ENCODE measurements at regions not wholly inside any gene's neighbourhood (a gene's known extent, or its start where the extent isn't known, plus 50 kb on each side); places are given as distances from the start of the nearest gene placed in this dataset.
"Not testable (repeated sequence)": the region's sequence is repeated elsewhere in the genome, so short reads cannot be mapped to it uniquely, and the experiment has no call there.

GRCh38 chr4:148651991-148652390, 209.8 kb upstream of the NR3C2 start:
- no peak for TF ChIP-seq CTCF (conservative IDR thresholded peaks at IDR 0.05; ENCODE audit: control insufficient read depth, insufficient read depth, low read depth, low read length)
- H3K4me3 ChIP-seq (ENCODE audit: control insufficient read depth, low read depth, low read length), result no peak overlapping the region
- DNase-seq (ENCODE audit: low read depth), result no peak

DNA sequence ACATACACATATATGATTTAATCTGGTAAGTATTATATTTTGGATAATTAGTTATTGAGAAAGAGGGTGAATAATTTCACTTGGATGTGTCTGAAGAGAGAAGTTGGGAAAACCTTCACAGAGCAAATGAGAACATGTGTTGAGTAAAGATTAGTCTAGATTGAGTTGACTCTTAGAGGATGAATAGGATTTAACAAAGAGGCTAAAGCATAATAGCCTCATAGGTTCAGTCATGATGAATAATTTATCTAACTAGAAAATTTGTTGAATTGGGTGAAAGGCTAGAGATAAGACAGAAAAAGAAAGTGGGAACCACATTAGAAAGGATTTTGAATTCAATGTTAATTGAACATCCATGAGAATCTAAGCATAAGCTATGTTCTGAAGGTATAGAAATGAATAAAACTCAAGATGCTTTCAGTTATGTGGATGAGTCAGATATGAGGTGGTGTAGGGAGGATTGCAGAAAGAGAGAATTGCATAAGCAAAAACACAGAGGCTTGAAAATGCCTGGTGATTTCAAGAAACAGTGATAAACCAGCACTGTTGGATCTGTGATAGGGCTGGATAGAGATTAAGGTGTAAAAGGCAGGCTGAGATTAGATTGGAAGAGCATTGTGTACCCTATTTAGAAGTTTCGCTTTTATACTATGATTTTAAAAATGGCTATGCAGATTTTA, 207.6 kb upstream of the NR3C2 start:
- peak; percentile 39 for DNase-seq (ENCODE audit: low read depth)
- H3K4me3 ChIP-seq (ENCODE audit: control insufficient read depth, low read depth, low read length), result no peak overlapping the region
- no peak for TF ChIP-seq CTCF (conservative IDR thresholded peaks at IDR 0.05; ENCODE audit: control insufficient read depth, insufficient read depth, low read depth, low read length)

DNA sequence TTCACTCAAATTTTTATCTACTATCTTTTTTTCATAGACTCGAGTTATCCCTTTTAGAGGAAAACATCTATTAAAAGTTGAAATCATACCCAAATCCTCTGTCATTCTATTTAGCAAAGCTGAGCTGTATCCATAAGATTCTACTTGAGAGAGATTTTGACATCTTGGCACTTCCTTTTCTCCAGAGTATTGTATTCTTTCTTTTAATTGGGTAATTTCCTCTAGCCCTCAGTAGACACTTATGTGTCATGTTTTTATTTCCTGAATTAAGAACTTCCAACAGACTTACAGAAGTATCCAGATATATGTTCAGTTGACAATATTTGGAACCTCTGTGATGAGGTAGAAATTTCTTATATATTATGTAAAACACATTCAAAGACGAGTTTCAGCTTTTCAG, 201.6 kb upstream of the NR3C2 start:
- H3K4me3 ChIP-seq (ENCODE audit: control insufficient read depth, low read depth, low read length), result no peak overlapping the region
- no peak for DNase-seq (ENCODE audit: low read depth)
- TF ChIP-seq CTCF (conservative IDR thresholded peaks at IDR 0.05; ENCODE audit: control insufficient read depth, insufficient read depth, low read depth, low read length), result no peak

GRCh38 chr4:148642907-148643306, 200.7 kb upstream of the NR3C2 start:
- DNase-seq (ENCODE audit: low read depth), result no peak
- no peak overlapping the region for H3K4me3 ChIP-seq (ENCODE audit: control insufficient read depth, low read depth, low read length)
- no peak for TF ChIP-seq CTCF (conservative IDR thresholded peaks at IDR 0.05; ENCODE audit: control insufficient read depth, insufficient read depth, low read depth, low read length)

- DNase-seq (ENCODE audit: low read depth); H3K4me3 ChIP-seq (ENCODE audit: control insufficient read depth, low read depth, low read length): not testable (repeated sequence)
These were observed 195.9 kb upstream of the NR3C2 start for GRCh38 chr4:148638079-148638478.

DNA sequence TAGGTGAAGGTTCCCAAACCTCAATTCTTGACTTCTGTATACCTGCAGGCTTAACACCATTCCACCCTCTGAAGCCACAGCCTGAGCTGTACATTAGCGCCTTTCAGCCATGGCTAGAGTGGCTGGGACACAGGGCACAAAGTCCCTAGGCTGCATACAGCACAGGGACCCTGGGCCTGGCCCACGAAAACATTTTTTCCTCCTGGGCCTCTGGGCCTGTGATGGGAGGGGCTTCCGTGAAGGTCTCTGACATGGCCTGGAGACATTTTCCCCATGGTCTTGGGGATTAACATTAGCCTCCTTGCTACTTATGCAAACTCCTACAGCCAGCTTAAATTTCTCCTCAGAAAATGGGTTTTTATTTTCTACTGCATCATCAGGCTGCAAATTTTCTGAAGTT, 195.2 kb upstream of the NR3C2 start:
- not testable (repeated sequence) for DNase-seq (ENCODE audit: low read depth); H3K4me3 ChIP-seq (ENCODE audit: control insufficient read depth, low read depth, low read length)

GRCh38 chr4:148634476-148634875, 192.3 kb upstream of the NR3C2 start:
- H3K4me3 ChIP-seq (ENCODE audit: control insufficient read depth, low read depth, low read length), result no peak overlapping the region
- peak; percentile 17 for DNase-seq (ENCODE audit: low read depth)
- no peak for TF ChIP-seq CTCF (conservative IDR thresholded peaks at IDR 0.05; ENCODE audit: control insufficient read depth, insufficient read depth, low read depth, low read length)

DNA sequence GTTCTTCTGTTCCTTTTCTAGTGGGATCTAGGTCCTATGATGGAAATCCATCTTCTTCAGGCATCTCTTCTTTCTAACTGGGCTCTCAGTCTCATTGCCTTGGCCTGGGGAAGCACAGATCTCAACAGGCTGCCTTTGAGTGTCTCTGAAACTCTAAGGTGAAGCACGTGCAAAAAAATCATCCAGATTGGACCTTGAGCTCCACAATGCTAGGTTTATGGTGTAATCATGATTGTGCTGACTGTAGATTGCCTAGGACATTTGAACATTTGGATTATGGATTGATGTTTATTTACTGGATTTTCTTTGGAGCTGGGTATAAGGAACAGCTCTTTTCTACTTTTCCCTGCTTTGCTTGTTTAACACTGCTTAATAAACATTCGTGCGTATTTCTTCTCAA, 191.5 kb upstream of the NR3C2 start:
- H3K4me3 ChIP-seq (ENCODE audit: control insufficient read depth, low read depth, low read length), result no peak overlapping the region
- TF ChIP-seq CTCF (conservative IDR thresholded peaks at IDR 0.05; ENCODE audit: control insufficient read depth, insufficient read depth, low read depth, low read length), result no peak
- DNase-seq (ENCODE audit: low read depth), result no peak
